ENCODE measurements at regions not wholly inside any gene's neighbourhood (a gene's known extent, or its start where the extent isn't known, plus 50 kb on each side); places are given as distances from the start of the nearest gene placed in this dataset.

DNA sequence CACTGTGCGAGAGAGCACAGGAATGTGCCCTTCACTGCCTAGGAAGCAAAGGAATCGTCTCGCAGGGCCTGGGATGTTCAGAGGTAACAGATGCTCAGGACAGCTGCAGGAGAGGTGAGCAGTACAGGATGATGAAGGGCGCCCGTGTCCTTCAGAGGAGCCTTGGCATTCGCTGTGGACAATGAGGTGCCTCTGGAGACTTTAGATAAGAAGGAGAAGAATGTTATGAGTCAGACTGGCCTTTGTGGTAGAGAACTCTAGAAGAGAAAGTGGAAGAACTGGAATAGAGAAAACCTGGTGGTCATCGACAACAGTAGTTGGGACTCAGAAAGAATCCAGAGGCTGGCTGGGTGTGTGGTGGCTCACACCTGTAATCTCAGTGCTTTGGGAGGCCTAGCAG is 64.4 kb upstream of the LEP start:
- DNase-seq (ENCODE audit: extremely low read depth, low read depth): no peak
- no peak for TF ChIP-seq CTCF (IDR thresholded peaks at IDR 0.05; ENCODE audit: low read depth, low read length)

DNA sequence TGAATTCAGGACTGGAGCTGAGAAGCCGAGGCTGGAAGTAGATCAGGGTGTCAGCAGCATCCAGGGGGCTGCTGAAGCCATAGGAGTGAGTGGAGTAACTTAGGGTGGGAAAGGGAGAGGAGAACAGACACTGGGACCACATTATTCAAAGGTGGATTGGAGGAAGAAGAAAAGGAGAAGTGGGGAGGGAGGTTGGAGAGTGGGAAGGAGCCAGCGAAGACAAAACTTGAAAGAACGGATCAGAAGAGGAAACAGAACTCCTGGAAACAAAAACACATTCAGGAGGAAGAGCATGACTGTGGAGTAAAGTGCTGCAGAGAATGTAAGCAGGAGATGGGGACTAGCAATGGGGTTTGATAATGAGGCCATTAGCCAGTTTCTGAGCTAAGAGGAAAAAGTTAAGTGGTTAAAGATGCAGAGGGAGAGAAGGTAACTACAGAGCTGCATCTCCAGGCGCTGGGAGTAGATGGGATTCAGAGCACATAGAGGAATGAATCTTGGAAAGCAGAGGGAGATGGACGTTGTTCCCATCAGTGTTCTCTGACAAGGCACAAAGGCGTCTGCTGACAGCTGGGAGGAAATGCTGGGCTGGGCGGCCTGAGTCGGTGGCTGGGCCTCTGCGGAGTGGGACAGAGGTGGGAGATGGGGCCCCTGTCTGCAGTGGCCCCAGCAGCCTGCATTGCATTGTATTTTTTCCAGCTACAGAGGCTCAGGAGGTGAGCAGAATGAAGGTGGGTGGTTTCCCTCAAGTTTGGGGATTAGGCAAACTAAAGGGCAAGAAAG is 63.1 kb upstream of the LEP start:
- DNase-seq (ENCODE audit: extremely low read depth, low read depth): no peak
- no peak for TF ChIP-seq CTCF (IDR thresholded peaks at IDR 0.05; ENCODE audit: low read depth, low read length)

DNA sequence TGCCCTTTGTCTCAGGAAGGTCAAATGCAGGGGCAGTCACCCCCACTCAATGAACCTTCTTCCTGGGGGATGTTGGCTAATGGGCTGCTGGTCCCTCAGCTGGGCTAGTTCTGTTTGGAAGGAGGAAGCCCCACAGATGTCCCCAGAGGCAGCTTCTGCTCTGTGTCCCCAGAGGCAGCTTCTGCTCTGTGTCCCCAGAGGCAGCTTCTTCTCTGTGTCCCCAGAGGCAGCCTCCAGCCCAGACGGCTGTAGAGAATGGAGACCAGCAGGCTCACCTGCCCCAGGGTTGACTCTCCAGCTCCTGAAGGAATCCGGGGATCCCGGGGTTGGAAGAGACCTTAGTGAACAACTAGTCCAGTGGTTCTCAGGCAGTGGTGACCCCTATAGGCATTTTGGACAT is 62.5 kb upstream of the LEP start:
- no peak for TF ChIP-seq CTCF (IDR thresholded peaks at IDR 0.05; ENCODE audit: low read depth, low read length)

GRCh38 chr7:128188396-128189230 is 52.5 kb upstream of the LEP start:
- TF ChIP-seq CTCF (IDR thresholded peaks at IDR 0.05; ENCODE audit: low read depth, low read length): no peak
- DNase-seq (ENCODE audit: extremely low read depth, low read depth): no peak

More for the DNA sequence above, 62.5 kb upstream of the LEP start:
- DNase-seq (ENCODE audit: extremely low read depth, low read depth): no peak

- DNase-seq (ENCODE audit: extremely low read depth, low read depth): no peak
- TF ChIP-seq CTCF (IDR thresholded peaks at IDR 0.05; ENCODE audit: low read depth, low read length): no peak
These were observed 51.7 kb upstream of the LEP start for GRCh38 chr7:128189231-128189930.

DNA sequence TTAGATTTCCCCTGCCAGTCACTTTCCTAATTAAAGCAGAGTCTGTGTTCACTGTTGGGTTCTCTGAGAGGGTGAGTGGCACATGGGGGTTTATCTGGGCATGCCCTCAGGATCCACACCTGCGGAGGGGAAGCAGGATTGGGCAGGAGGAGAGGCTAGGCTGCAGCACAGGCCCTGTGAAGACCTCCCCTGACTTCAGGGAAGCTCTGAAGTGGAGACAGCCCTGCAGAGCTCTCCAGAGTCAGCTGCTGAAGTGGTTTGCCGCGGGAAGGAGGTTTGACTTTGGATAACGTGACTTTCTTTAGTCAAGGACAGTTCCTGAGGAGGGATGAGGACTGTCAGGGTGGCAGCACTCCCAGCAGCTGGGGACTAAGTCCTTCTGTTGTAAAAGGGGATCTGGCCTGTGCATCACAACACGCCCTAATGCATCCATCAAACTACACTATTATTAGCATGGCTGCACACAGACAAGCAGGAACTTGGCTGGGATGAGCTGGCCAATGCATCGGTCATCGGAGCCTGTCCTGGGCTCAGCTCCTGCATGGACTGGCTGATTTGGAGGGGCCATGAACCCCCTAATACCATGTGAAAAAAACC is 50.9 kb upstream of the LEP start:
- no peak for TF ChIP-seq CTCF (IDR thresholded peaks at IDR 0.05; ENCODE audit: low read depth, low read length)
- DNase-seq (ENCODE audit: extremely low read depth, low read depth): no peak
